A172 (cell line): ENCODE measurements at regions not wholly inside any gene's neighbourhood (a gene's known extent, or its start where the extent isn't known, plus 50 kb on each side); places are given as distances from the start of the nearest gene placed in this dataset.
A peak's percentile ranks its signal among the peaks of the same experiment; 100 is the strongest.
"Not testable (repeated sequence)": the region's sequence is repeated elsewhere in the genome, so short reads cannot be mapped to it uniquely, and the experiment has no call there.

Experiments used
- DNase-seq: peaks from one replicate; pipeline ENCODE4 v3.0.0-alpha.2; 2015; ENCODE audit warnings: low spot score

- not testable (repeated sequence) for DNase-seq
These were observed 77.2 kb downstream of the DLL1 start for GRCh38 chr6:170213637-170214018.

DNA sequence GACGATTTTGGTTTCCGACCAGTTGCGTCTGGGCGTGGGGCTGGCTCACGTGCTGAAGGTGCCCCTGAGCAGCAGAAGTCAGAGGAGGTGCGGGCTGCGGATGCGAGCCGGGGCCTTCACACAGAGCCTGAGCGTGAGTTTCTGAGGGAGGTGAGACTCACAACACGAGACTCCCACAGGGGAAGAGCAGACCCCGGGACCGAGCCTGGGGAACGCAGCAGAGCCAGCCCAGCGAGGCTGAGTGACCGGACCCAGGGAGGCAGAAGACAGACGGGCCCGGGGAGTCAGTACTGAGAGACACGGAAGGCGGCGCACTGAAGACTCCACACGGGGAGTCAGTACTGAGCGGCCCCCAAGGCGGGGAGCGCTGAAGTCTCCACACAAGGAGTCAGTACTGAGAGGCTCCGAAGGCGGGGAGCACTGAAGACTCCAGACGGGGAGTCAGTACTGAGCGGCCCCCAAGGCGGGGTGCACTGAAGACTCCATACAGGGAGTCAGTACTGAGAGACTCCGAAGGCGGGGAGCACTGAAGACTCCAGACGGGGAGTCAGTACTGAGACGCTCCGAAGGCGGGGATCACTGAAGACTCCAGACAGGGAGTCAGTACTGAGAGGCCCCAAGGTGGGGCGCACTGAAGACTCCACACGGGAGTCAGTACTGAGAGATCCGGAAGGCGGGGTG is 77.8 kb downstream of the DLL1 start:
- no peak for DNase-seq

- DNase-seq: no peak
These were observed 78.7 kb downstream of the DLL1 start for GRCh38 chr6:170212051-170212756.

DNA sequence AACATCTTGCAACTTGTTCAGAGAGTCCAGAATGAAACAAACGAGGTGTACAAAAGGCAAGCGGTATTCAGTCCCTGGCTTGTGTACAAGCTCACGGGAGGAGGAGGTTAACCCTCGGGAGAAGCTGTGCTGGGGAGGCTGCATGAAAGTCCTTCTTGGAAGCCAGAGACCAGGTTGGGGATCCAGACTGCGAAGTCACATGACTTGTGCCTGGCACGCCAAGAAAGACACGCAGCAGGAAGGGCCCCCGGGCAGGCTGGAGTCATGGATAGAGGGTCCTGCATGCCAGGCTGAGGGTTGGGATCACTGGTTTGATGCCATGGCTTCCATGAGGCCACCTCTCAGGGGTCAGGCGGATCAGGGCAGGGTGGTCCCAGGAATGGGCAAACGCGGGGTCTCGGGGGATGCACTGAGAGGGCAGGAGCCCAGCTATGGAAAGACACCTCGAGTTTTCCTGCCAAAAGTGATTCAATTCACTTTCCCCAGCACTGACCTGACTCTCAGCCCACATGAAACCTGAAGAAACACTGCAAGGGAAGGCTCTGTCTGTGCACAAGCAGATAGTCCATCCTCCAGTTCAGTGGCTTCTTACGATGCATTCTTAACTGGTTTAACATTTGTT is 79.4 kb downstream of the DLL1 start:
- DNase-seq: no peak

- no peak for DNase-seq
These were observed 80.1 kb downstream of the DLL1 start for GRCh38 chr6:170210651-170211403.

- no peak for DNase-seq
These were observed 80.9 kb downstream of the DLL1 start for GRCh38 chr6:170210026-170210390.

GRCh38 chr6:170209354-170210025 is 81.4 kb downstream of the DLL1 start:
- no peak for DNase-seq

DNA sequence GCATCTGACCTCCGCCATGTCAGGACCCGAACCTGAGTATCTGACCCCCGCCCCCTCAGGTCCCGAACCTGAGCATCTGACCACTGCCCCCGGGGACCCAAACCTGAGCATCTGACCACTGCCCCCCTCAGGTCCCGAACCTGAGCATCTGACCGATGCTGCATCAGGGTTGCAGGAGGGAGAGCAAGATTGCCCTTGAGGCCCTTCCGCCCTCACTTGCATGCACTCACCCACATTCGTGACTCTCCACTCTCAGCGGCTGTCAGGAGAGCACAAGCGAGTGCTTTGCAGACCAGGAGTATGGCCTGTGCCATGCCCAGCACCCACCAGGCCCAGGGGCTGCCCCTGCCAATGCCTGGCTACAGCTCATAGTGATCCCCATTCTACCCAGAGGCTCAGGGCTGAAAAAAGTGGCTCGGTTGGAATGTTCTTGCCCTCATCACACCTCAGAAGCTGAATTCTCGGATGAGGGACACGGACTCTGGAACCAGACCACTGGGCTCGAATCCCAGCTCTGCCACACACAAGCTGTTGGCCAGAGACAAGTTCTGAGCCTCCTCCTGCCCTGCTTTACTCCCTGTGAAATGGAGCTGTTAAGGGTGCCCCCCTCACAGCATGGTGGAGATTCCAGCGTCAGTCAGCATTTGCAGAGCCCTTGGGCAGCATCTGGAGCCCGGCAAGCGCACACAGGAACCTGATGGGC is 82.1 kb downstream of the DLL1 start:
- no peak for DNase-seq

- no peak for DNase-seq
These were observed 82.7 kb downstream of the DLL1 start for GRCh38 chr6:170208182-170208601.

GRCh38 chr6:170207586-170208181 is 83.2 kb downstream of the DLL1 start:
- no peak for DNase-seq

DNA sequence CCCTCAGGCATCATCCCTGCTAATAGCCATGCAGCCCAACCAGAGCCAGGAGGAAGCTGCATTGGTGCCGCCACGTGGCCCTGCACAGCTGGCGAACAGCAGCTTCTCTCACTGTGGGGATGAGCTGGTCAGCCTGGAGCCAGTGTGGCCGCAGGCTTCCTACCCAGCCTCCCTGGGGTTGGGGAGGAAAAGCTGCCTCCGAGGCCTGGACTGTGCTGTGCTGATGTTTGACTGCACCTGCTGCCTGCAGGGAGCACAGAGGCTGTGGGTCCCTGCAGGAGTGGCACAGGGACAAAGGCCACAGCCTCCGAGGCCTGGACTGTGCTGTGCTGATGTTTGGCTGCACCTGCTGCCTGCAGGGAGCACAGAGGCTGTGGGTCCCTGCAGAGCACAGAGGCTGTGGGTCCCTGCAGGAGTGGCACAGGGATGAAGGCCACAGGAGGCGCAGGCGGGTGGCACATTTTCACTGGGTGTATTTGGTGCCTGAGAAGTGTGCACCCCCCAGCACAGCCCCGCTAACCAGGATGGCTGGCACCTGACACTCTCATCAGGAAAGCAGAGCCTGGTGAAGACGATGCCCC is 83.9 kb downstream of the DLL1 start:
- DNase-seq: no peak

DNA sequence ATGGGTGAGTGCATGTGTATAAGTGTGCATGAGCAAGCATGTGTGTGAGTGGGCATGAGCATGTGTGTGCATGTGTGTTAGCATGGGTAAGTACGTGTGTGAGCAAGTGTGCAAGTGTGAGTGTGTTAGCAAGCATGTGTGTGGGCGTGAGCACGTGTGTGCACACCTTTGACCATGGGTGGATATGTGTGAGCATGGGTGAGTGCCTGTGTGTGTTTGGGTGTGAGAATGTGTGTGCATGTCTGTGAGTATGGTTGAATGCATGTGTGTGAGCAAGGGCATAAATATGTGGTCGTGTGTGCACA is 84.6 kb downstream of the DLL1 start:
- DNase-seq: no peak

DNA sequence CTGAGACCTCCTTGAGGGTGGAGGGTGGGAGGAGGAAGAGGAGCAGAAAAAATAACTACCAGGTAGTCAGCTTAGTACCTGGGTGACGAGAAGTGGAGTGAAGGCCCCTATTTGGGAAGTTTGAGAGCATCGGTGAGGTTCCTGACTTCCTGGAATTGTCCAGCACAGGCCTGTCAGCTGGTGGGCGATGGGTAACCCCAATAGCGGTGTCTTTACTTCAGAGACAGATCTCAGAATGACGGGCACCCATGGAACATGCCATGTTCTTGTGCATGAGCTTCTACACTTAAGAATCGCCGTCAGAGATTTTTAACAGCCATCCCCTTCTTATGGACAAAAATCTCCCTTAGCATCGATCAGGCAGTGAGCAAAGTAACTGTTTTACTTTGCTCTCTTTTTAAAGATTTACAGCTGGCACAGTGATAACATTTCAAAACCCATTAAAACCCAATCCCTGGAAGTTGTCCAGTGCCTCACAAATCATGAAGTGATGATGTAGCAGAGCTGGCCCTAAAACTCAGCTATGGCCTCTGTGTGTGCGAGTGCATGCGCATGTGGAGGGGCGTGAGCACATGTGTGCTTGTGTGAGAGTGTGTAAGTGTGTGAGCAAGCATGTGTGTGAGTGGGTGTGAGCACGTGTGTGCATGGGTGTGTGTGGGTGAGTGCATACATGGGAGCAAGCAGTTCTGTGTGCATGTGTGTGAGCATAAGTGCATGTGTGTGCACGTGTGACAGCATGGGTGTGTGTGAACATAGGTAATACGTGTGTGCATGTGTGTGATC is 85.2 kb downstream of the DLL1 start:
- DNase-seq: no peak

- no peak for DNase-seq
These were observed 85.8 kb downstream of the DLL1 start for GRCh38 chr6:170205126-170205525.

DNA sequence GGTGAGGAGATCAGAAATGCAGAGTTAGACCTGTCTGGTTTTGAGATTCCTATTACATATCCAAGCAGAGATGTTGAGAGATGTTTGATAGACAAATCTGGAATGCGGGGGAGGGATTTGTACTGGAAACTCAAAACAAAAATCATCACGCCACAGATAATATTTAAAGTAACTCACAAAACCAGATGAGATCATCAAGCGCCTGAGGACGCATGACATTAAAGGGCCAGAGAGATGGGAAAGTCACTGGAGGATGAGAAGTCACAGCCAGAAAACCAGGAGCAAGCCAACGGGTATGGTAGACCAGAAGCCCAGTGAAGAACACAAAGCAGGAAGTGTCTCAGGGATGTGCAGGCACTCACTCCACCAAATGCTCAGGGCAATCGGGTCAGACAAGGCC is 87.7 kb downstream of the DLL1 start:
- no peak for DNase-seq

- no peak for DNase-seq
These were observed 88.3 kb downstream of the DLL1 start for GRCh38 chr6:170202416-170203135.

DNA sequence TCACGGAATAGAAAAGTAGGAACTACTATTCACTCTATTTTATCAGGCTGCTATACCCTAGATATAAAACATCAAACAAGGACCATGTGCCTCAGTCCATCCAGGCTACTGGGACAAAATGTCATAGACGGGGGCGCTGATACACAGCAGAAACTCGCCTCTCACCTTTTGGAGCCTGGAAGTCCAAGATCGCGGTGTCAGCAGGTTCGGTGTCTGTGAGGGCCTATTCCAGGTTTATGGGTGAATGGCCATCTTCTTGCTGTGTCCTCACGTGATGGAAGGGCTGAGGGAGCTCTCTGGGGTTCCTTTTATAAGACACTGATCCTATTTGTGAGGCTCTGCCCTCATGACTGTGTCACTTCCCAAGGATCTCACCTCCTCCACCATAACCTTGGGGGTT is 89.5 kb downstream of the DLL1 start:
- no peak for DNase-seq

GRCh38 chr6:170200458-170200891 is 90.4 kb downstream of the DLL1 start:
- peak; percentile 41 for DNase-seq

GRCh38 chr6:170199716-170200115 is 91.2 kb downstream of the DLL1 start:
- no peak for DNase-seq
